ENCODE measurements at regions not wholly inside any gene's neighbourhood (a gene's known extent, or its start where the extent isn't known, plus 50 kb on each side); places are given as distances from the start of the nearest gene placed in this dataset.
"Not testable (repeated sequence)": the region's sequence is repeated elsewhere in the genome, so short reads cannot be mapped to it uniquely, and the experiment has no call there.

- not testable (repeated sequence) for TF ChIP-seq EP300 (IDR thresholded peaks at IDR 0.05; ENCODE audit: borderline replicate concordance in 1 of 2, control insufficient read depth in 1 of 2, low read depth in 2 of 2, low read length in 2 of 2); CTCF (IDR thresholded peaks at IDR 0.05 in 2 of 3, conservative IDR thresholded peaks at IDR 0.05 in 1 of 3; ENCODE audit: control insufficient read depth in 2 of 3, extremely low read depth in 1 of 3, insufficient read depth in 1 of 3, low read depth in 3 of 3, low read length in 3 of 3)
Observed at GRCh38 chr12:127836802-127837201, 430.2 kb upstream of the TMEM132C start.
